ENCODE measurements at regions not wholly inside any gene's neighbourhood (a gene's known extent, or its start where the extent isn't known, plus 50 kb on each side); places are given as distances from the start of the nearest gene placed in this dataset.

- TF ChIP-seq, protein P1, sequence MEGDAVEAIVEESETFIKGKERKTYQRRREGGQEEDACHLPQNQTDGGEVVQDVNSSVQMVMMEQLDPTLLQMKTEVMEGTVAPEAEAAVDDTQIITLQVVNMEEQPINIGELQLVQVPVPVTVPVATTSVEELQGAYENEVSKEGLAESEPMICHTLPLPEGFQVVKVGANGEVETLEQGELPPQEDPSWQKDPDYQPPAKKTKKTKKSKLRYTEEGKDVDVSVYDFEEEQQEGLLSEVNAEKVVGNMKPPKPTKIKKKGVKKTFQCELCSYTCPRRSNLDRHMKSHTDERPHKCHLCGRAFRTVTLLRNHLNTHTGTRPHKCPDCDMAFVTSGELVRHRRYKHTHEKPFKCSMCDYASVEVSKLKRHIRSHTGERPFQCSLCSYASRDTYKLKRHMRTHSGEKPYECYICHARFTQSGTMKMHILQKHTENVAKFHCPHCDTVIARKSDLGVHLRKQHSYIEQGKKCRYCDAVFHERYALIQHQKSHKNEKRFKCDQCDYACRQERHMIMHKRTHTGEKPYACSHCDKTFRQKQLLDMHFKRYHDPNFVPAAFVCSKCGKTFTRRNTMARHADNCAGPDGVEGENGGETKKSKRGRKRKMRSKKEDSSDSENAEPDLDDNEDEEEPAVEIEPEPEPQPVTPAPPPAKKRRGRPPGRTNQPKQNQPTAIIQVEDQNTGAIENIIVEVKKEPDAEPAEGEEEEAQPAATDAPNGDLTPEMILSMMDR (conservative IDR thresholded peaks at IDR 0.05; ENCODE audit: low read depth, low read length): no peak
- TF ChIP-seq EZH2 (IDR thresholded peaks at IDR 0.05; ENCODE audit: borderline replicate concordance, low read depth, low read length, poor library complexity, severe bottlenecking): no peak
These were observed 263.8 kb downstream of the SYK start for GRCh38 chr9:91065231-91066041.
